Activated CD4-positive, alpha-beta memory T cell treated with anti-CD3 and anti-CD28 coated beads for 36 hours (primary cell): ENCODE measurements at regions not wholly inside any gene's neighbourhood (a gene's known extent, or its start where the extent isn't known, plus 50 kb on each side); places are given as distances from the start of the nearest gene placed in this dataset.

Experiments used
- CTCF ChIA-PET: fragments of 350-600 bp; sonication (Branson Sonifier 250); formaldehyde crosslinking; loops from one replicate; lab custom pipeline; 2021; ENCODE audit warnings: antibody characterized with exemption, inconsistent platforms; lab: Charles Lee
- POLR2A ChIA-PET: fragments of 350-600 bp; sonication (Branson Sonifier 250); formaldehyde crosslinking; loops from one replicate; lab custom pipeline; 2021; ENCODE audit warnings: antibody characterized with exemption; lab: Charles Lee
- DNase-seq: peaks from one replicate; pipeline ENCODE4 v3.0.0-alpha.2; 2020
- H3K27ac Mint-ChIP-seq: one replicate; pipeline ENCODE4 v1.8.0; 2021; ENCODE audit warnings: mixed read lengths
- H3K27me3 Mint-ChIP-seq: one replicate; pipeline ENCODE4 v1.8.0; 2021; ENCODE audit warnings: mixed read lengths
- H3K36me3 Mint-ChIP-seq: one replicate; pipeline ENCODE4 v1.8.0; 2021; ENCODE audit warnings: mixed read lengths
- H3K4me1 Mint-ChIP-seq: one replicate; pipeline ENCODE4 v1.8.0; 2021; ENCODE audit warnings: low read depth, mixed read lengths
- H3K4me3 Mint-ChIP-seq: one replicate; pipeline ENCODE4 v1.8.0; 2021; ENCODE audit warnings: mild to moderate bottlenecking, mixed read lengths
- H3K9me3 Mint-ChIP-seq: one replicate; pipeline ENCODE4 v1.8.0; 2021; ENCODE audit warnings: mixed read lengths
- intact Hi-C: fragments of 100-400 bp; cut with micrococcal nuclease; formaldehyde crosslinking; loops from one replicate; pipeline ENCODE4 v1.15.1; 2023

DNA sequence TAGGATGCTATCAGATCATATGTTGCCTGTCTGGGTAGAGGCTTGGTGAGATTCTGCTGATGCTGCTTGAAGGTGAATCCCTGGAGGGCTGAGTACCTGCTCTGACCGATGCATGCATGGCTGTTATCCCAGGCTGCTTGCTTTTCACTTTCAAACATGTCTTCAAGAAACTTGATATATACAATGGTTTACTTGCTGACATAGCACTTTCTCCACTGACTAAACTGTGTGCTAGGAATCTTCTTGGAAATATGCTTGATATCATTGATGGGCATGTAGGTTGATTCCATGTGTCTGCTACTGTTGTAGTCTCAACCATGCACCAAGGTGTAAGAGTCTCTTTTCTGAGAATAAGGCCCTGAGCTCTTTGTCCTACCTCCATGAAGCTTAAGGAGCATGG, 79.6 kb upstream of the WDR1 start:
- CTCF ChIA-PET, result no interaction called here
- Mint-ChIP-seq H3K27me3 (no peaks in the 10 kb centered on the region), H3K27ac (no peak overlapping the region), H3K4me3 (no peak overlapping the region), H3K4me1 (no peaks in the 10 kb centered on the region), H3K36me3 (no peaks in the 10 kb centered on the region), H3K9me3 (no peaks in the 10 kb centered on the region)
- POLR2A ChIA-PET, result no interaction called here
- no peak for DNase-seq
- intact Hi-C loops, result no loop called here

DNA sequence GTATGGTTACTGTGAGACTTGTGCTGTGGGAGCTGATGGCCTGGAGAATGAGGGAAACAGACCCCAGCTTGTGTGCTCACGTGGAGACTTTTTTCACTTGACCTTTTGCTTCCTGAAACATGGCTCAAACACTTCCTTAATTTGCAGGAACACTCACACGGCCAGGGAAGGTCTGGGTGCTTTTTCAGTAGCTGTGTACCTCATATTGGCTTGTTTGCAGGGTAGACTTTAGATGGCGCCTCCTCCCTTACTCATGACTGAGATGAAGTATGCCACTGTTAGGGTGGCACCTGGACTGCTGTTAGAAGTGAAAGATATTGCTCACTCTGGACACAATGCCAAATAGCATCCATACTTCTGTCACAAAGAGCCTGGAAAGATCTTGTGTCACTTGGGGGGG, 75.7 kb upstream of the WDR1 start:
- POLR2A ChIA-PET, result no interaction called here
- DNase-seq, result no peak
- Mint-ChIP-seq H3K27me3 (no peaks in the 10 kb centered on the region), H3K4me1 (no peaks in the 10 kb centered on the region), H3K4me3 (no peak overlapping the region), H3K36me3 (no peaks in the 10 kb centered on the region), H3K27ac (no peak overlapping the region), H3K9me3 (no peaks in the 10 kb centered on the region)
- intact Hi-C loops, result no loop called here
- CTCF ChIA-PET, result interaction anchor here (0.6 to 1.5 kb wide), 4 partner anchors 11 to 1486 kb away, joined by 3 to 4 read pairs (median 3); no protein-coding TSS in a partner anchor

DNA sequence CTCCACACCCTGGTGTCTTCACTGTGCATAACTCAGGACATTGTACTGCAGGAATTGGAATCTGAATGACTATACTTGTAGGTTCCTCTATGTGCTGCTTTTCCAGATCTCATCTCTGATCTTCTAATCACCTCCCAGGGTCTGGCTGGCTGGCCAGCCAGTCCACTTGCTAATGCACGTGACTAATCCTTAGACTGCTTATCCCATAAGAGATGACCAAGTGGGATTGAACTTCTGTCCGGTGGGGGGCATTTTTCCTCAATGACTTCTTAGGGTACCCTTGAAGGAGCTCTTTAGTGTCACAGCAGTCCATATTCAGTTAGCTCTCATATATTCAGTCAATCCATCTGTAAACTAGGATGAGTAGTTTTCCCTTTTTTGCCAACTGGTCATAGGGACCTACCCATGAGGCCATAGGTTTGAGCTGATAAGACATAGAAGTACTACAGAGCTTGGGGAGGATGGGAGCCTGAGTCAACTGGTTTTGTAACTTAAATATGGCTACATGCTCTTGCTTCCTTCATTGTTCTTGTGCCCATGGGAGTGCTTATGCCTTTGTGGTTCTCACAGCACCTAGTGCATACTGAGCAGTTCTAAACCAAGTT, 71.9 kb upstream of the WDR1 start:
- H3K4me3 Mint-ChIP-seq, result no peak overlapping the region
- H3K4me1 Mint-ChIP-seq, result peaks cover 3% of the 10 kb centered on the region
- POLR2A ChIA-PET, result interaction anchor here (1.3 kb wide), 1 partner anchor 25 kb away, joined by 3 read pairs; no protein-coding TSS in a partner anchor
- H3K9me3 Mint-ChIP-seq, result no peaks in the 10 kb centered on the region
- intact Hi-C loops, result loop anchor here (10.0 kb wide), 2 partner anchors 56 to 1296 kb away; no protein-coding TSS in a partner anchor
- CTCF ChIA-PET, result interaction anchor here (1.6 kb wide), 1 partner anchor 23 kb away, joined by 6 read pairs; no protein-coding TSS in a partner anchor
- H3K36me3 Mint-ChIP-seq, result no peaks in the 10 kb centered on the region
- H3K27ac Mint-ChIP-seq, result no peak overlapping the region
- no peak for DNase-seq
- H3K27me3 Mint-ChIP-seq, result no peaks in the 10 kb centered on the region

DNA sequence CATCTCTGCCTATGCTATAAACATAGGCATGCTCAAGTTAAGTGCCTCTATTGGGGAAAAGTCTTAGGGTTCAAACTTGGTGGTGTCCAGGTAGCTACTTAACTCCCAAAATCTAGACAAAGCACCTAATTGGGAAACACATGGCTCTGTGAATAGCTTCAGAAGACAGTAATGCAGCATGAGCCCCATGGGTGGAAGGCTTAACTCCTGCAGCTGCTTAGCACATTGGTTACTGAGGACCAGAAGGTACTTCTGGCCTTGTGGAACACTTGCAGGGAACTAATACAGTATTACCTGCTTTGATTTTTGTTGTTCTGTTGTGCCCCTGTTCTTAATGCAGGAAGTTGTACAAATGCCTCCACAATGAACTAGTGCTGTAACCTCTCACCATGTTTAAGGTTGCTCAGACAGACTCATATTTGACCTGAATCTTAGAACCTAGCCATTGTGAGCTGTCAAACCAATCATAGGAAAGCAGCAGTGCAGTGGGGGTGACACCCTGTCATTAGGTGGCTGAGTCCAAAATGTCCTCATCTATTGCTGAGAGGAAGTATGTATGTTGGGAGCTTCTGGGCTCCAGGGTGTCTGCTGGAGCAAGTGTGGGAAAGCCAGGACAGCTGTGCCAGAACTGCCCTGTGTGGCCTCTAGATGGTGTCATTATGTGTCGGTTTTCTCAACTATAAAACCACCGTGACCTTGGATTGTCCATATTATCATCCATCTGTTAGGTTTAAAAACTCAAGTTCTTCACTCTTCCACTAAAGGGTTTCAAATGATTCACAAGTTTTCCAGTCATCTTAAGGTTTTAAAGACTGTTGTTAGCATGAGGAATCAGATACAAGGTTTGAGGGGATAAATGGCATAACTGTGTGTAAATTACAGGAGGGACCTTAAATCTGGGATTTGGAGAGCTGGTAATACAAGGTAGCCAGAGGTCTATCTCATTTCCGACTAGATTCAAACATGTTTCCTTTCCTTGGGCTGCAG, 69.9 kb upstream of the WDR1 start:
- no peaks in the 10 kb centered on the region for H3K9me3 Mint-ChIP-seq
- CTCF ChIA-PET, result interaction anchor here (1.0 to 1.5 kb wide), 4 partner anchors 14 to 352 kb away, joined by 3 read pairs; no protein-coding TSS in a partner anchor
- no peaks in the 10 kb centered on the region for H3K36me3 Mint-ChIP-seq
- DNase-seq, result no peak
- no peak overlapping the region for H3K27ac Mint-ChIP-seq
- H3K4me3 Mint-ChIP-seq, result no peak overlapping the region
- peaks cover 20% of the 10 kb centered on the region for H3K4me1 Mint-ChIP-seq
- intact Hi-C loops, result loop anchor here (10.0 kb wide), 2 partner anchors 58 to 1298 kb away; no protein-coding TSS in a partner anchor
- POLR2A ChIA-PET, result no interaction called here
- H3K27me3 Mint-ChIP-seq, result no peaks in the 10 kb centered on the region

DNA sequence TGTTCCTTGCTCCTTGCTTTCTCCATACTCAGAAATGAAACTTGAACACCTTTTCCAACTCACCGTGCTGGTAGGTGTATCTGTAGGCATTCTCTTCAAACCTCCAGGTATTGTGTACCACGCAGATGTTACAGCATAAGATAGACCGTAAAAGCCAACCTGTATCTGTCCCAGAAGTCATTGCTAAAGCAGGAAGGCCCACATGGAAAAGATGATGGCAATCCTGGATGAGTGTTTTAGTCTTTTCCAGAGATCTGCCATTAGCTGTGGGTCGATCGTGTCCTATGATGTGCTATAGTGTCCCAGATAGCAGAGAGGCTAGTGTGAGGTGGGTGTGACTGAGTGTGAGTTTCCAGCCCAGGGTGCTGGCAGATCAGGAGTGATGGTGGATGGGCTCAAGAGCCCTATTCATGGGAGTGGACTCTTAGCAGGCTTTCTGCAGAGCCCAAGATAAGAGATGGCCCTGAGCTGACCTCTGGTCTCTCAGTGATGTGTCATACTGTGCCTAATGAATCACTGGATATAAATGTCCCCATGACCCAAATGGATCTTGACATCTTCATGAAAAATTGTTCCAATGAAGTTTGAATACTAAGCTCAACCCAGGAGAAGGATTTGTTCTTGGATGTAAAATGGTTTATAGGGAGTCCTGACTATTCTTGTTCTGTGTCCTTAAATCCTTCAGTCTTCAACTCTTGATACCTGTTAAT, 69.1 kb upstream of the WDR1 start:
- H3K4me1 Mint-ChIP-seq, result peaks cover 28% of the 10 kb centered on the region
- intact Hi-C loops, result loop anchor here (10.0 kb wide), 2 partner anchors 59 to 1299 kb away; no protein-coding TSS in a partner anchor
- no peak overlapping the region for H3K4me3 Mint-ChIP-seq
- ChIA-PET CTCF (interaction anchor here (1.0 to 1.5 kb wide), 4 partner anchors 13 to 352 kb away, joined by 3 read pairs; no protein-coding TSS in a partner anchor), POLR2A (no interaction called here)
- no peaks in the 10 kb centered on the region for H3K9me3 Mint-ChIP-seq
- H3K27ac Mint-ChIP-seq, result no peak overlapping the region
- DNase-seq, result no peak
- no peaks in the 10 kb centered on the region for H3K27me3 Mint-ChIP-seq
- H3K36me3 Mint-ChIP-seq, result no peaks in the 10 kb centered on the region

DNA sequence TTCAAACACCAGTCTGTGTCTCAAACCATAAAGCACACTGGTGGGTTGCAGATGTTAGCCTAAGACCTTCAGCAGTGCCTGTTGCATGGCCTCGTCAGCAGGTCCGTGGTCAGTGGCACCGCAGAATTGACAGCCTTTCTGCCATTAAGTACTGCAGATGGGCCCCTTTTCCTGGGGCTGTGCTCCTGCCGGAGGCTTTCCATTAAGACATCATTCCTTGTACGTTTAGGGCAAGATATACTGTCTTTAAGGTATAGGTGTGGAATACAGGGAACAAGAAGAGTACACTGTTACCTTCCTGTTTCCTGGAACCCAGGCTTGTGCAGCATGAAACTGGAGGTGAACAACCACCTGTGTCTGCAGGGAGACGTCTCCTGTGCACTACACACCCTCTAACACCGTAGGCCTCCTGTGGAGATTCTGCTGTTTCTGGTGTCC, 67.9 kb upstream of the WDR1 start:
- peaks cover 34% of the 10 kb centered on the region for H3K4me1 Mint-ChIP-seq
- CTCF ChIA-PET, result no interaction called here
- H3K27me3 Mint-ChIP-seq, result no peaks in the 10 kb centered on the region
- no peak overlapping the region for H3K4me3 Mint-ChIP-seq
- no peaks in the 10 kb centered on the region for H3K36me3 Mint-ChIP-seq
- intact Hi-C loops, result loop anchor here (5.0 to 10.0 kb wide), 3 partner anchors 60 to 1300 kb away; no protein-coding TSS in a partner anchor
- H3K9me3 Mint-ChIP-seq, result no peaks in the 10 kb centered on the region
- POLR2A ChIA-PET, result no interaction called here
- H3K27ac Mint-ChIP-seq, result no peak overlapping the region
- no peak for DNase-seq

DNA sequence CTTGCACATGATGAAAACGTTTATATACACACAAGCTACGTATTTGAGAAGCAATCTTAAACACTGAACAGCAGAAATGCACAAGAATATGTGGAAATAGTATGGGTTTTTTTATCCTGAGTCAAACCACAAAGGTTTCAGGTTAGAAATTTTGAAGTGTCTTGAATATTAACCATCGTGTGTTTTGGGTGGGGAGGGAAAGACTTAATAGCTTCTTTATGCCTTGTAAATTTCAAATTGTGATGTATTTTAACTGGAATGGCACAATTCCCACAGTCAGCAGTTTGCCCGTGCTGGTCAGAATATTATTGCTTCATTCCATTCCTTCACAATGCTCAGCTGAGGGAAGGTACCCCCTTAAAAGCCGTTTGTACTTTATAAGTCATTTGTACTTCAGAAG, 67.4 kb upstream of the WDR1 start:
- CTCF ChIA-PET, result no interaction called here
- Mint-ChIP-seq H3K4me1 (peaks cover 34% of the 10 kb centered on the region), H3K27me3 (no peaks in the 10 kb centered on the region), H3K9me3 (no peaks in the 10 kb centered on the region), H3K36me3 (no peaks in the 10 kb centered on the region), H3K4me3 (no peak overlapping the region), H3K27ac (no peak overlapping the region)
- intact Hi-C loops, result loop anchor here (5.0 to 10.0 kb wide), 3 partner anchors 61 to 1301 kb away; no protein-coding TSS in a partner anchor
- DNase-seq, result no peak
- POLR2A ChIA-PET, result no interaction called here

DNA sequence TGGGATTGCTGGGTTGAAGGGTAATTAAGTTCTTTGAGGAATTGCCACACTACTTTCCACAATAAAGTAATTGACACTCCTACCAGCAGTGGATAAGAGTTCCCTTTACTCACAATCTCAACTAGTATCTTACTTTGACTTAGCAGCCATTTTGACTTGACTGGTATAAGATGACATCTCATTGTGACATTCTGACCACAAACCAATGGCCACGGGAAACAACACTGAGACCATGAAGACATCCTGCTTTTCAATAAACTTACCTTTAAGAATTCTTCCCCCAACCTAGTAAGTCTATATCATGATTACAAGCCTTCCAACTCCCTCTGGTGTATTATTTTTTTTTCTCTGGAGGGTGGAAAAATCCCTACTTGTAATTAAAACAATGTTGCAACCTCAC, 66.9 kb upstream of the WDR1 start:
- POLR2A ChIA-PET, result no interaction called here
- Mint-ChIP-seq H3K4me3 (no peak overlapping the region), H3K27me3 (no peaks in the 10 kb centered on the region), H3K36me3 (no peaks in the 10 kb centered on the region), H3K4me1 (peaks cover 34% of the 10 kb centered on the region), H3K9me3 (no peaks in the 10 kb centered on the region), H3K27ac (peak overlapping the region; percentile 16)
- peak; percentile 38 for DNase-seq
- intact Hi-C loops, result loop anchor here (5.0 to 10.0 kb wide), 3 partner anchors 61 to 1301 kb away; no protein-coding TSS in a partner anchor
- CTCF ChIA-PET, result no interaction called here

DNA sequence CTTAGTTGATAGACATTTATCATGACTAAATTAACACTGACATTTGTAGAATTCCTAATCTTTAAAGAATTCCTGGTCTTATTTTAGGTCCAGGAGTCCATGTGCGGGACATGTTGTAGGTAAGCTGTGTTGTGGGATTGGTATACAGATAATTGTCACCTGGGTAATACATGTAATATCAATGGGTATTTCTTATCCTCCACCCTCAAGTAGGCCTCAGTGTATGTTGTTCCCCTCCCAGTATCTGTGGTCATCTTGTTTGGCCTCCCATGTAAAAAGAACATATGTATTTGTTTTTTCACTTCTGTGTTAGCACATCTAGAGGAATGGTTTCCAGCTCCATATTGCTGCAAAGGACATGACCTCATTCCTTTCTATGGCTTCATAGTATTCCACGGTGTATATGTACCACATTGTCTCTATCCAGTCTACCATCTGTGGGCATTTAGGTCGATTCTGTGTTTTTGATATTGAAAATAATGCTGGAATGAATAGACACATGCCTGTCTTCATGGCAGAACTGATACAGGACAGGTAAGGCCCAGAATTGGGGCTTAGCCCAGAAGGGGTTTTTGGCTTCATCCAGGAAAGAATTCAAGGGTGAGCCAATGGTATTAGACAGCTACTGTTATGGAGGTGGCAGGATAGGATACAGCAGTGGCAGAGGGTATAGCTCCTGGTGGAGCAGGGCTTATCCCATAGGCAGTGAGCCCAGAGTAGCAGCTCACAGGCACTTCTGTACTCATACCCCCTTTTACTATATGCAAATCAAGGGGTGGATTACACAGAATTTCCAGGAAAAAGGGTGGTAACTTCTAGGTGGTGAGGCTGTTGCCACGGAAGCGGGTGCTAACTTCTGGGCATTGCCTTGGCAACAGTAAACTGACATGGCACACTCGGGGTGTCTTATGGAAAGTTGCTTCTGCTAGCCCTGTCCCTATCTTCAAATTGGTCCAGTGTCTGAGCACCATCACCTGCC, 66.1 kb upstream of the WDR1 start:
- ChIA-PET CTCF (interaction anchor here (1.4 kb wide), 1 partner anchor 22 kb away, joined by 4 read pairs; no protein-coding TSS in a partner anchor), POLR2A (no interaction called here)
- H3K4me3 Mint-ChIP-seq, result no peak overlapping the region
- no peaks in the 10 kb centered on the region for H3K27me3 Mint-ChIP-seq
- peak; percentile 48 for DNase-seq
- no peaks in the 10 kb centered on the region for H3K36me3 Mint-ChIP-seq
- H3K27ac Mint-ChIP-seq, result peak overlapping the region; percentile 16
- H3K9me3 Mint-ChIP-seq, result no peaks in the 10 kb centered on the region
- intact Hi-C loops, result loop anchor here (5.0 to 10.0 kb wide), 3 partner anchors 62 to 1302 kb away; no protein-coding TSS in a partner anchor
- H3K4me1 Mint-ChIP-seq, result peaks cover 34% of the 10 kb centered on the region

DNA sequence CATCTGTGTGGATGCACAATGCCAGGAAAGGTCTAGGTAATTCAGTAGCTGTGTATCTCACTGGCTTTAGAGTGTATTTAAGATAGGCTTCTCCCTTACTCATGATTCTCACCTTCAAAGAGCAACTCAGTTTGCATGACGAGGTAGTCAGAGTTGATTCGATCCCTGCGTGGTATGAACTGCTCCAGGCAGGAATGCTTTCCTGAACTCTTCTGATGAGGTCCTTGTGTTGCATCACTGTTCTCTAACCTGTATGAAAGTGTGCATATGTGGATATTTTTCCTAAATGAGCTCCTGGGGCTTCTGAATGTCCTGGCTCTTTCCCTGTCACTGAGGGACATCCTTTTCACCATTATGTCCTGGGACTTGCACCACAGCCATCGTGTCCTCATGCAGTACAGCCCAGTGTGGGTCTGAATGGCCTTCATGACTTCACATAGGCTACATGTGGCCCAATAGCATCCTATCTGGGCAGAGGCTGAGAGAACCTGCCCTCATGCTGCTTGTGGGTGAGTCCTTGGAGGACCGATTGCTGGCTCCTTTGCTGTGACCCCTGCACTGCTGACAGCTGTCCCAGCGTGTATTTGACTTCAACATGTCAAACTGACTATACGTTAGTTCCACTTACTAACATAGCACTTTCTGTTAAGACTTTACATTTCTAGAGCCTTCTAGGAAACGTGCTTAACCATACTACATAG, 65.3 kb upstream of the WDR1 start:
- no peaks in the 10 kb centered on the region for H3K27me3 Mint-ChIP-seq
- no peak for DNase-seq
- H3K36me3 Mint-ChIP-seq, result no peaks in the 10 kb centered on the region
- POLR2A ChIA-PET, result no interaction called here
- intact Hi-C loops, result loop anchor here (1.0 to 10.0 kb wide), 7 partner anchors 20 to 1303 kb away; partner anchors contain the start of gene WDR1
- peak overlapping the region; percentile 88 for H3K27ac Mint-ChIP-seq
- no peak overlapping the region for H3K4me3 Mint-ChIP-seq
- H3K9me3 Mint-ChIP-seq, result no peaks in the 10 kb centered on the region
- peaks cover 34% of the 10 kb centered on the region for H3K4me1 Mint-ChIP-seq
- CTCF ChIA-PET, result interaction anchor here (1.1 to 1.5 kb wide), 5 partner anchors 10 to 356 kb away, joined by 3 to 8 read pairs (median 4); partner anchors contain the start of gene WDR1
